Right atrium auricular region (tissue), 2 donors: ENCODE measurements at regions not wholly inside any gene's neighbourhood (a gene's known extent, or its start where the extent isn't known, plus 50 kb on each side); places are given as distances from the start of the nearest gene placed in this dataset.
A peak's percentile ranks its signal among the peaks of the same experiment; 100 is the strongest.
"Not testable (repeated sequence)": the region's sequence is repeated elsewhere in the genome, so short reads cannot be mapped to it uniquely, and the experiment has no call there.

Experiments used
- DNase-seq: peaks from one replicate; pipeline ENCODE4 v3.0.0-alpha.2; 2019; ENCODE audit warnings: low spot score
- H3K27ac ChIP-seq, 2 donors: fragments of 200-600 bp; sonication (generic); 1 replicate in 1 of 2; 2 replicates in 1 of 2; pipeline ENCODE4 v1.5.1; 2016 to 2019
- H3K27me3 ChIP-seq, 2 donors: fragments of 200-600 bp; sonication (generic); one replicate each; pipeline versions ENCODE4 v1.5.1 to v1.6.0; 2017 to 2019
- H3K36me3 ChIP-seq: fragments of 200-600 bp; sonication (generic); one replicate; pipeline ENCODE4 v1.5.1; 2016
- H3K4me1 ChIP-seq, 2 donors: fragments of 200-600 bp; sonication (generic); one replicate each; pipeline versions ENCODE4 v1.5.1 to v1.6.0; 2017 to 2019
- H3K4me3 ChIP-seq, 2 donors: fragments of 200-600 bp; sonication (generic); 1 replicate in 1 of 2; 2 replicates in 1 of 2; pipeline ENCODE4 v1.5.1; 2017 to 2019; ENCODE audit warnings: mild to moderate bottlenecking in 1 of 2, moderate library complexity in 1 of 2
- H3K9me3 ChIP-seq, 2 donors: fragments of 200-600 bp; sonication (generic); one replicate each; pipeline ENCODE4 v1.5.1; 2019
- TF ChIP-seq, protein P1 (sequence below), 2 donors: fragments of 200-600 bp; sonication (generic); IDR thresholded peaks; one replicate each; pipeline ENCODE4 v1.5.1; 2019; ENCODE audit warnings: antibody characterized with exemption in 2 of 2

DNA sequence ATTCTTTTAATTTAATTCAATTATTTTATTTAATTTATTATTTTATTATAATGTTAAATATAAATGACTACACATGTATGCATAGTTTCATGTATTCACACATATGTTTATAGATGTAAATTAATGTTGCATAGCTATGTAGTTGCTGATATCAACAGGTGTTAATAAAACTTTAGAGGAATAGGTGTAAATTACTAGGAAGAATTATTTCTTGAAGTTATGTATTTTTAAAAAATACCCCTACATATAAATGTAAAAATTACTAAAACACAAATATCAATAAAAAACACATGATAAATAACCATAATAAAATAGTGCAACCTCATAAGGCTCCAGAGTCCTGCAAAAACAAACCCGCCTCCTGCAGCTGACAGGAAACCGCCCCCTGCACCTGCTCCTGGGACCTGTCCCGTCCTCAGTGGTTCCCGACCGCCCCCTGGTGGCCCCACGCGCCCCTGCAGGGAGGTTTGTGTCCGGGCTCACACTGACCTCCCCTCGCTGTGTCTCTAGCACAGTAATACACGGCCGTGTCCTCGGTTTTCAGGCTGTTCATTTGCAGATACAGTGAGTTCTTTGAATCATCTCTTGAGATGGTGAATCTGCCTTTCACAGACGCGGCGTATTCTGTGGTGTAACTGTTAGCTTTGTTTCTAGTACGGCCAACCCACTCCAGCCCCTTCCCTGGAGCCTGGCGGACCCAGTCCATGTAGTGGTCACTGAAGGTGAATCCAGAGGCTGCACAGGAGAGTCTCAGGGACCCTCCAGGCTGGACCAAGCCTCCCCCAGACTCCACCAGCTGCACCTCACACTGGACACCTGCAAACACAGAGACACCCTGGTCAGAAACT, 1264.0 kb downstream of the TMEM121 start:
- H3K27me3 ChIP-seq = no peaks in the 10 kb centered on the region
- TF ChIP-seq, protein P1, sequence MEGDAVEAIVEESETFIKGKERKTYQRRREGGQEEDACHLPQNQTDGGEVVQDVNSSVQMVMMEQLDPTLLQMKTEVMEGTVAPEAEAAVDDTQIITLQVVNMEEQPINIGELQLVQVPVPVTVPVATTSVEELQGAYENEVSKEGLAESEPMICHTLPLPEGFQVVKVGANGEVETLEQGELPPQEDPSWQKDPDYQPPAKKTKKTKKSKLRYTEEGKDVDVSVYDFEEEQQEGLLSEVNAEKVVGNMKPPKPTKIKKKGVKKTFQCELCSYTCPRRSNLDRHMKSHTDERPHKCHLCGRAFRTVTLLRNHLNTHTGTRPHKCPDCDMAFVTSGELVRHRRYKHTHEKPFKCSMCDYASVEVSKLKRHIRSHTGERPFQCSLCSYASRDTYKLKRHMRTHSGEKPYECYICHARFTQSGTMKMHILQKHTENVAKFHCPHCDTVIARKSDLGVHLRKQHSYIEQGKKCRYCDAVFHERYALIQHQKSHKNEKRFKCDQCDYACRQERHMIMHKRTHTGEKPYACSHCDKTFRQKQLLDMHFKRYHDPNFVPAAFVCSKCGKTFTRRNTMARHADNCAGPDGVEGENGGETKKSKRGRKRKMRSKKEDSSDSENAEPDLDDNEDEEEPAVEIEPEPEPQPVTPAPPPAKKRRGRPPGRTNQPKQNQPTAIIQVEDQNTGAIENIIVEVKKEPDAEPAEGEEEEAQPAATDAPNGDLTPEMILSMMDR (IDR thresholded peaks at IDR 0.05) = peak; percentile 31 to 65
- DNase-seq = no peak
- no peaks in the 10 kb centered on the region for H3K4me1 ChIP-seq
- H3K27ac ChIP-seq = no peak overlapping the region
- no peaks in the 10 kb centered on the region for H3K9me3 ChIP-seq
- no peaks in the 10 kb centered on the region for H3K36me3 ChIP-seq
- H3K4me3 ChIP-seq = no peak overlapping the region

DNA sequence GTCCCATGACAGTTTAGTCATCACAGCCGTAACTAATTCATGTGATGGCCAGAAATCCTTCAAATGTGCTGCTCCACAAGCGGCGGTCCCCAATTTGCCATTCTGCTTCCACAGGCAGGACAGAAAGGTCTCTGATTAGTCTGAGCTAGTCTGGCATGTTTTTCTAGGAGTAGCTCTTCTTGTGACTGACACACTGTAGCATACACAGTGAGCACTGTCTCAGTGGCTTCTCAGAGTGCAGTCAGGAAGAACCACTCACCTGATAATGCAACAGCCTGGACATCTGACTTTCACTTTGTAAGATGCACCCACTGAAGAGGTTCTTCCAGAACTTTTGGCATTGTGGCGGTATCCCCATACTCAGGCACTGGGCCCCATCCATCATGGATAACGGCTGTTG, 1266.2 kb downstream of the TMEM121 start:
- Histone ChIP-seq H3K27me3 (no peaks in the 10 kb centered on the region), H3K36me3 (no peaks in the 10 kb centered on the region), H3K9me3 (no peaks in the 10 kb centered on the region), H3K27ac (no peak overlapping the region), H3K4me3 (no peak overlapping the region), H3K4me1 (no peaks in the 10 kb centered on the region)
- TF ChIP-seq, protein P1 (IDR thresholded peaks at IDR 0.05) = no peak
- DNase-seq = no peak

DNA sequence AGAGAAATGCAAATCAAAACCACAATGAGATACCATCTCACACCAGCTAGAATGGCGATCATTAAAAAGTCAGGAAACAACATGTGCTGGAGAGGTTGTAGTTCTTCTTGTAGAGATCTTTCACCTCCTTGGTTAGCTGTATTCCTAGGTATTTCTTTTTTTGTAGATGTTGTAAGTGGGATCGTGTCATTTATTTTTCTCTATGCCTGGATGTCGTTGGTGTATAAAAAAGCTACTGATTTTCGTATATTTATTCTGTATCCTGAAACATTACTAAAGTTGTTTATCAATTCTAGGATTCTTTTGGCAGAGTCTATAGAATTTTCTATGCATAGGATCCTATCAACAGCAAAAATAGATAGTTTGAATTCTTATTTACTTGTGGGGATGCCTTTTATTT, 1271.8 kb downstream of the TMEM121 start:
- H3K4me3 ChIP-seq, H3K4me1 ChIP-seq, H3K27ac ChIP-seq, DNase-seq, H3K9me3 ChIP-seq, H3K27me3 ChIP-seq, H3K36me3 ChIP-seq: not testable (repeated sequence)

DNA sequence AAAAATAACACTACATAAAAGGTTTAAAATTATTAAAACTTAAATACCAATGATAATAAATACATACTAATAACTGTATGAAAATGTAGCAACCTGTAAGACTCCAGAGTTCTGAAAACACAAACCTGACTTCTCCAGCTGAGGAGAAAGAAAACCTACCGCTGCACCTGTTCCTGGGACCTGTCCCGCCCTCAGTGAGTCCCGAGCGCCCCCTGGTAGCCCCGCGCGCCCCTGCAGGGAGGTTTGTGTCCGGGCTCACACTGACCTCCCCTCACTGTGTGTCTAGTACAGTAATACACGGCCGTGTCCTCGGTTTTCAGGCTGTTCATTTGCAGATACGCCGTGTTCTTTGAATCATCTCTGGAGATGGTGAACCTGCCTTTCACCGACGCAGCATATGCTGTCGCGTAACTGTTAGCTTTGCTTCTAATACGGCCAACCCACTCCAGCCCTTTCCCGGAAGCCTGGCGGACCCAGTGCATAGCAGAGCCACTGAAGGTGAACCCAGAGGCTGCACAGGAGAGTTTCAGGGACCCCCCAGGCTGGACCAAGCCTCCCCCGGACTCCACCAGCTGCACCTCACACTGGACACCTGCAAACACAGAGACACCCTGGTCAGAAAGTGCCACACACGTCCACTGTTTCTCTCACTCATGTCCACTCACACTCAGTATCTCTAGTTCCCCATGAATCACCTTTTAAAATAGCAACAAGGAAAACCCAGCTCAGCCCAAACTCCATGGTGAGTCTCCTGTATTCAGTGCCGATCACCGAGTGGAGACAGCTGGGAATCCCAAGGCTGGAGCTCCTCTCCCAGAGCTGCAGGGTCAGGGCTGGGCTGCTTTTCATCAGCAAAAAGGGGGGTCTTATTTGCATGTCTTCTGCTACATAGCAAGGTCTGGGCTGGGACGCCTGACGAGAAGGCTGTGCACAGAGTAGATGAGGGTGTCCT, 1276.3 kb downstream of the TMEM121 start:
- no peaks in the 10 kb centered on the region for H3K9me3 ChIP-seq
- no peak for DNase-seq
- H3K27ac ChIP-seq = no peak overlapping the region
- H3K36me3 ChIP-seq = no peaks in the 10 kb centered on the region
- H3K27me3 ChIP-seq = no peaks in the 10 kb centered on the region
- no peaks in the 10 kb centered on the region for H3K4me1 ChIP-seq
- no peak overlapping the region for H3K4me3 ChIP-seq
- TF ChIP-seq, protein P1 (IDR thresholded peaks at IDR 0.05) = no peak

DNA sequence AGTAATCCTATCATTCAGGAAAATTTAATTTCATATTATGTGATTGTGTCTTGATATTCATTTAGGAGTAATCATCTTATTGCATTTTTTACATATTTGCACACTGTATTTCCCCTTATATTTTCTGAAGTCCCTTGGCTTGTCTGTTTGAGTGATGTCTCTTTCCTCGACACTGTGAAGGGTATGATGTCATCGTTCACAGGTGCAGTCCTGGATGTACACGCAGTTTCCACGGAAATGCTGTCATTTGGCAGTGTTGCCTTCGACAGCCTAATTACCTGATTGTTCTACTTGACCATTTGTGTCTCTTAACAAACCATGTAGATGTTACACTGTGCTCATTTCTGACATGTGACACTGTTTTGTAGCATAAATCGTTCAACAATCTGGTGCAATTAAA, 1277.0 kb downstream of the TMEM121 start:
- Histone ChIP-seq H3K36me3 (no peaks in the 10 kb centered on the region), H3K27me3 (no peaks in the 10 kb centered on the region), H3K4me3 (no peak overlapping the region), H3K9me3 (no peaks in the 10 kb centered on the region), H3K4me1 (no peaks in the 10 kb centered on the region), H3K27ac (no peak overlapping the region)
- TF ChIP-seq, protein P1 (IDR thresholded peaks at IDR 0.05) = no peak
- no peak for DNase-seq

DNA sequence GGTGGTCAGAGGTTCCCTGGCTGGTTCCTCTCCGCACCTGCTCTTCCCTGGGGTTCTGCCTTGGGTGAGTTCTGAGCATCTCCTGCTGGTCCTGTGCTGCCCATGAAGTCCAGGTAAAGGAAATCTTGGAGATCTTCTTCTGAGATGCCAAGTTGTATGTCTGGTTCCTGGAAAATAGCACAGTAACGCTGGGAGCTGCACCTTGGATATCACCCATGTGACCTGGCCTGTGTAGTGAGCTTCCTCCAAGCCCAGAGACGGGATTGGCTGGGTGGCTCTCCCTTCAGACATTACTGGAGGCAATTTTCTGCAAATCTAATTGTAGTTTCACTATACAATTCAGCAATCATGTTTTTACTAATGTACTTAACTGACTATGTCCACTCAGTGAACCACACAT, 1281.1 kb downstream of the TMEM121 start:
- no peak for DNase-seq
- no peaks in the 10 kb centered on the region for H3K36me3 ChIP-seq
- TF ChIP-seq, protein P1 (IDR thresholded peaks at IDR 0.05) = no peak
- no peaks in the 10 kb centered on the region for H3K9me3 ChIP-seq
- H3K4me1 ChIP-seq = peaks cover 0 to 13% of the 10 kb centered on the region in 2 donors
- no peak overlapping the region for H3K27ac ChIP-seq
- H3K27me3 ChIP-seq = no peaks in the 10 kb centered on the region
- no peak overlapping the region for H3K4me3 ChIP-seq
